K562 (cell line): ENCODE measurements at regions not wholly inside any gene's neighbourhood (a gene's known extent, or its start where the extent isn't known, plus 50 kb on each side); places are given as distances from the start of the nearest gene placed in this dataset.

ENCODE experiments used
- ATAC-seq: fragments of 200-7000 bp; cut with Tn5 transposase; 3 replicates; pipeline ENCODE4 v1.9.1; 2020; ENCODE audit warnings: moderate library complexity
- BruUV-seq: library from RNA; stranded (reverse); fragments of 400-500 nt; replicated peaks from 2 replicates; lab custom pipeline; 2021; lab: Mats Ljungman, UMichigan
- CTCF ChIA-PET: fragments of 300-600 bp; formaldehyde crosslinking; extraction: SDS; loops from one replicate; lab custom pipeline; 2021; ENCODE audit warnings: low intra/inter-chr PET ratio; lab: Yijun Ruan, JAX
- POLR2A ChIA-PET: fragments of 300-600, 350-650 bp; sonication (Branson Sonifier 250); formaldehyde crosslinking; extraction: SDS; loops from one replicate; lab custom pipeline; 2021; ENCODE audit warnings: antibody characterized with exemption, inconsistent platforms; lab: Yijun Ruan, JAX
- DNase-seq, 4 experiments: peaks; one replicate each; pipeline versions ENCODE4 v3.0.0 to v3.0.0-alpha.2; 2011 to 2018; ENCODE audit warnings: low spot score in 3 of 4, mixed read lengths in 3 of 4; ENCODE audit errors: extremely low read depth in 1 of 4
- FAIRE-seq: peaks from 2 replicates; lab custom pipeline; 2011; peaks lifted over from hg19 to GRCh38; lab: Jason Lieb, UNC
- H2AFZ ChIP-seq: 2 replicates; pipeline ENCODE4 v1.6.0; 2011; ENCODE audit warnings: low read depth, low read length, control low read depth, inconsistent platforms
- H3K27ac ChIP-seq: fragments of 200-600 bp; 3 replicates; pipeline ENCODE4 v1.8.0; 2011; ENCODE audit warnings: low read depth, mild to moderate bottlenecking, control low read depth, inconsistent platforms, low read length, moderate library complexity, mixed read lengths; ENCODE audit errors: extremely low read depth
- H3K27me3 ChIP-seq, 2 experiments: fragments of 300-600 bp in 1 of 2; 2 replicates in 1 of 2; 3 replicates in 1 of 2; pipeline versions ENCODE4 v1.6.0 to v1.8.0; 2011; ENCODE audit warnings: inconsistent platforms in 2 of 2, low read length in 2 of 2, mild to moderate bottlenecking in 1 of 2, mixed read lengths in 1 of 2, moderate library complexity in 1 of 2; ENCODE audit not compliant: control insufficient read depth in 2 of 2, insufficient read depth in 2 of 2
- H3K36me3 ChIP-seq: fragments of 300-600 bp; 3 replicates; pipeline ENCODE4 v1.8.0; 2011; ENCODE audit warnings: mild to moderate bottlenecking, low read length, inconsistent platforms; ENCODE audit not compliant: control insufficient read depth, insufficient read depth
- H3K4me1 ChIP-seq, 2 experiments: fragments of 200-600 bp in 1 of 2; replicated peaks in 1 of 2; 2 replicates in 1 of 2; 3 replicates in 1 of 2; pipeline versions ENCODE4 v1.5.1 to v1.8.0; 2011; ENCODE audit warnings: inconsistent platforms in 2 of 2, low read length in 2 of 2, mild to moderate bottlenecking in 1 of 2, mixed read lengths in 1 of 2, moderate library complexity in 1 of 2; ENCODE audit not compliant: control insufficient read depth in 2 of 2, insufficient read depth in 2 of 2
- H3K4me2 ChIP-seq: 2 replicates; pipeline ENCODE4 v1.6.1; 2011; ENCODE audit warnings: low read length, control low read depth, inconsistent platforms, mixed read lengths; ENCODE audit not compliant: insufficient read depth
- H3K4me3 ChIP-seq: fragments of 200-600 bp; sonication (generic), shearing (Covaris generic); 2 replicates; pipeline ENCODE4 v1.5.1; 2016; ENCODE audit warnings: control low read depth, inconsistent platforms
- H3K79me2 ChIP-seq: fragments of 200-600 bp; 3 replicates; pipeline ENCODE4 v1.8.0; 2011; ENCODE audit warnings: low read length, inconsistent platforms; ENCODE audit not compliant: control insufficient read depth, insufficient read depth
- H3K9ac ChIP-seq, 2 experiments: 2 replicates each; pipeline versions ENCODE4 v1.6.0 to v1.6.1; 2011; ENCODE audit warnings: low read depth in 2 of 2, low read length in 2 of 2, control low read depth in 1 of 2, inconsistent platforms in 1 of 2, mild to moderate bottlenecking in 1 of 2, mixed read lengths in 1 of 2; ENCODE audit not compliant: insufficient read depth in 1 of 2
- H3K9me1 ChIP-seq: one replicate; pipeline ENCODE4 v1.6.0; 2011; ENCODE audit warnings: inconsistent platforms, mild to moderate bottlenecking, low read length, moderate library complexity; ENCODE audit not compliant: control insufficient read depth, insufficient read depth
- H3K9me3 ChIP-seq: replicated peaks from 2 replicates; pipeline ENCODE4 v1.5.1; 2011; ENCODE audit warnings: low read depth, low read length, inconsistent platforms; ENCODE audit not compliant: control insufficient read depth, insufficient read depth
- H4K20me1 ChIP-seq: replicated peaks from 2 replicates; pipeline ENCODE4 v1.6.1; 2011; ENCODE audit warnings: low read length, inconsistent platforms, mixed read lengths; ENCODE audit not compliant: control insufficient read depth, insufficient read depth
- BRCA1 ChIP-seq, 2 experiments: fragments of 450-650 bp in 1 of 2; sonication (generic) in 1 of 2; formaldehyde crosslinking in 1 of 2; IDR thresholded peaks; 2 replicates each; pipeline versions ENCODE4 v1.5.0 to v1.6.1; 2017 to 2020; ENCODE audit warnings: mild to moderate bottlenecking in 1 of 2, missing genetic modification reagents in 1 of 2
- CCAR2 ChIP-seq: fragments of 200-400 bp; formaldehyde crosslinking; IDR thresholded peaks from 2 replicates; pipeline ENCODE4 v1.6.1; 2017; ENCODE audit warnings: mild to moderate bottlenecking, low read depth, low read length
- FOXJ3 ChIP-seq: sonication (generic); formaldehyde crosslinking; IDR thresholded peaks from 2 replicates; pipeline ENCODE4 v1.4.0; 2020; ENCODE audit warnings: mild to moderate bottlenecking, missing genetic modification reagents
- FOXP1 ChIP-seq: sonication (generic); formaldehyde crosslinking; IDR thresholded peaks from 2 replicates; pipeline ENCODE4 v1.8.0; 2022; ENCODE audit warnings: mild to moderate bottlenecking, missing genetic modification reagents
- GTF2F1 ChIP-seq: IDR thresholded peaks from 2 replicates; pipeline ENCODE4 v1.6.1; 2011; ENCODE audit warnings: low read depth, low read length, improper control_type of control experiment
- HEY1 ChIP-seq: fragments of 250-450 bp; sonication (Bioruptor Pico); IDR thresholded peaks from 2 replicates; pipeline ENCODE4 v1.5.0; 2020; ENCODE audit warnings: mild to moderate bottlenecking, moderate library complexity, borderline replicate concordance
- KHSRP ChIP-seq: fragments of 450-650 bp; IDR thresholded peaks from 2 replicates; pipeline ENCODE4 v1.6.1; 2017
- MXI1 ChIP-seq: IDR thresholded peaks from 2 replicates; pipeline ENCODE4 v1.6.1; 2011; ENCODE audit warnings: low read depth, mild to moderate bottlenecking, improper control_type of control experiment, low read length
- PHF20 ChIP-seq: fragments of 450-650 bp; IDR thresholded peaks from 2 replicates; pipeline ENCODE4 v1.6.1; 2018; ENCODE audit not compliant: partially characterized antibody
- SRSF9 ChIP-seq: fragments of 200-400 bp; formaldehyde crosslinking; IDR thresholded peaks from 2 replicates; pipeline ENCODE4 v1.6.1; 2017; ENCODE audit warnings: low read depth, low read length, borderline replicate concordance
- TAF15 ChIP-seq: fragments of 200-400 bp; formaldehyde crosslinking; IDR thresholded peaks from 2 replicates; pipeline ENCODE4 v1.6.1; 2017; ENCODE audit warnings: mild to moderate bottlenecking, low read depth, low read length, moderate library complexity
- TAL1 ChIP-seq: fragments of 450-650 bp; IDR thresholded peaks from 2 replicates; pipeline ENCODE4 v1.6.1; 2016; ENCODE audit warnings: mild to moderate bottlenecking
- TOE1 ChIP-seq, 2 experiments: fragments of 450-650 bp in 1 of 2; sonication (generic) in 1 of 2; formaldehyde crosslinking in 1 of 2; IDR thresholded peaks; 2 replicates each; pipeline versions ENCODE4 v1.7.1 to v1.8.0; 2016 to 2022; ENCODE audit warnings: borderline replicate concordance in 2 of 2, mild to moderate bottlenecking in 2 of 2, antibody characterized with exemption in 1 of 2, inconsistent platforms in 1 of 2, low read depth in 1 of 2, missing genetic modification reagents in 1 of 2, moderate library complexity in 1 of 2
- ZBTB8A ChIP-seq: fragments of 450-650 bp; IDR thresholded peaks from 2 replicates; pipeline ENCODE4 v1.6.1; 2018; ENCODE audit warnings: mild to moderate bottlenecking, moderate library complexity; ENCODE audit not compliant: partially characterized antibody
- ZNF12 ChIP-seq: sonication (generic); formaldehyde crosslinking; IDR thresholded peaks from 2 replicates; pipeline ENCODE4 v1.4.0; 2020; ENCODE audit warnings: mild to moderate bottlenecking, missing genetic modification reagents
- ZNF76 ChIP-seq: fragments of 250-450 bp; sonication (Bioruptor Pico); IDR thresholded peaks from 2 replicates; pipeline ENCODE4 v1.4.0; 2020; ENCODE audit warnings: mild to moderate bottlenecking, moderate library complexity, borderline replicate concordance
- WGBS: fragments of 100-300 bp; shearing (Covaris generic); methylation state at CpG from one replicate; pipeline ENCODE4 v1.1.6; 2016; ENCODE audit warnings: low coverage, mixed read lengths; ENCODE audit not compliant: insufficient coverage; ENCODE audit errors: missing lambda C conversion rate; 5-methylcytosine and 5-hydroxymethylcytosine counted together
- in situ Hi-C: fragments of 300-500 bp; cut with MboI; formaldehyde crosslinking; loops from 4 replicates; pipeline ENCODE4 v1.15.0; 2018; ENCODE audit warnings: inconsistent platforms, mixed read lengths
- intact Hi-C: fragments of 100-400 bp; cut with micrococcal nuclease; formaldehyde crosslinking; loops from 2 replicates; pipeline ENCODE4 v1.14.2; 2022
- TF ChIP-seq, protein P1 (sequence below): fragments of 450-650 bp; IDR thresholded peaks from 2 replicates; pipeline ENCODE4 v1.6.1; 2018; ENCODE audit warnings: mild to moderate bottlenecking, low read depth; ENCODE audit not compliant: partially characterized antibody
- TF ChIP-seq, protein P2 (sequence below): fragments of 450-650 bp; IDR thresholded peaks from 2 replicates; pipeline ENCODE4 v1.7.1; 2018; ENCODE audit warnings: mild to moderate bottlenecking, low read depth; ENCODE audit not compliant: partially characterized antibody

DNA sequence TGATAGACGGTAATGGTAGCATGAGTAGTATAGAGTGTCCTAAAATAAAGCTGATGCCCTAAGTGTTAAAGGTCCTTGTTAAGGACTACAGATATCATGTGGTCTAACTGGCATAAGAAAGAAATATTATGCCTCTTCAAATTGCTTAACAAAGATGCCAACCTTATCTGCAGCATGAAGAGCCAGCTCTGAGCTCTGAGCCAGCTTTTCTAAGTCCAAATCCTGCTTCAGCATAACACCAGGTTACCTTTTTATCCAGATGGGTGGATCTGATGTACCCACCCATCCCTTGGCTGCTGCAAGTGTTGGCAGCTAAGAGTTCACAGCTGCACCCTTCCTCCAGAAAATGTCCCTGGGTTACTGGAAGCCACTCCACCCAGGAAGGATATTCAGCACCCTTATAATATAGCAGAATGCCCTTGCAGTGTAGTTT lies 83.8 kb downstream of the TENT5A start:
- intact Hi-C loops (no loop called here), in situ Hi-C loops (no loop called here)
- H3K4me3 ChIP-seq: no peak overlapping the region
- BruUV-seq: no TSS peak
- DNase-seq: no peak
- no peak for FAIRE-seq
- ATAC-seq: no peak
- H4K20me1 ChIP-seq: no peaks in the 10 kb centered on the region
- H3K4me2 ChIP-seq: no peak overlapping the region
- no peak for TF ChIP-seq CCAR2
- no peak for TF ChIP-seq HEY1 (CRISPR knock-in tag)
- TF ChIP-seq FOXJ3 (CRISPR knock-in tag): no peak
- no peak for TF ChIP-seq FOXP1 (CRISPR knock-in tag)
- TF ChIP-seq, protein P1, sequence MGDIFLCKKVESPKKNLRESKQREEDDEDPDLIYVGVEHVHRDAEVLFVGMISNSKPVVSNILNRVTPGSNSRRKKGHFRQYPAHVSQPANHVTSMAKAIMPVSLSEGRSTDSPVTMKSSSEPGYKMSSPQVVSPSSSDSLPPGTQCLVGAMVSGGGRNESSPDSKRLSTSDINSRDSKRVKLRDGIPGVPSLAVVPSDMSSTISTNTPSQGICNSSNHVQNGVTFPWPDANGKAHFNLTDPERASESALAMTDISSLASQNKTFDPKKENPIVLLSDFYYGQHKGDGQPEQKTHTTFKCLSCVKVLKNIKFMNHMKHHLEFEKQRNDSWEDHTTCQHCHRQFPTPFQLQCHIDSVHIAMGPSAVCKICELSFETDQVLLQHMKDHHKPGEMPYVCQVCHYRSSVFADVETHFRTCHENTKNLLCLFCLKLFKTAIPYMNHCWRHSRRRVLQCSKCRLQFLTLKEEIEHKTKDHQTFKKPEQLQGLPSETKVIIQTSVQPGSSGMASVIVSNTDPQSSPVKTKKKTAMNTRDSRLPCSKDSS: no peak
- TF ChIP-seq ZNF12 (CRISPR knock-in tag): no peak
- no peak for TF ChIP-seq MXI1
- no peak for TF ChIP-seq BRCA1 (IDR thresholded peaks at IDR 0.05)
- no peak for TF ChIP-seq BRCA1 (CRISPR knock-in tag; IDR thresholded peaks at IDR 0.05)
- TF ChIP-seq, protein P2, sequence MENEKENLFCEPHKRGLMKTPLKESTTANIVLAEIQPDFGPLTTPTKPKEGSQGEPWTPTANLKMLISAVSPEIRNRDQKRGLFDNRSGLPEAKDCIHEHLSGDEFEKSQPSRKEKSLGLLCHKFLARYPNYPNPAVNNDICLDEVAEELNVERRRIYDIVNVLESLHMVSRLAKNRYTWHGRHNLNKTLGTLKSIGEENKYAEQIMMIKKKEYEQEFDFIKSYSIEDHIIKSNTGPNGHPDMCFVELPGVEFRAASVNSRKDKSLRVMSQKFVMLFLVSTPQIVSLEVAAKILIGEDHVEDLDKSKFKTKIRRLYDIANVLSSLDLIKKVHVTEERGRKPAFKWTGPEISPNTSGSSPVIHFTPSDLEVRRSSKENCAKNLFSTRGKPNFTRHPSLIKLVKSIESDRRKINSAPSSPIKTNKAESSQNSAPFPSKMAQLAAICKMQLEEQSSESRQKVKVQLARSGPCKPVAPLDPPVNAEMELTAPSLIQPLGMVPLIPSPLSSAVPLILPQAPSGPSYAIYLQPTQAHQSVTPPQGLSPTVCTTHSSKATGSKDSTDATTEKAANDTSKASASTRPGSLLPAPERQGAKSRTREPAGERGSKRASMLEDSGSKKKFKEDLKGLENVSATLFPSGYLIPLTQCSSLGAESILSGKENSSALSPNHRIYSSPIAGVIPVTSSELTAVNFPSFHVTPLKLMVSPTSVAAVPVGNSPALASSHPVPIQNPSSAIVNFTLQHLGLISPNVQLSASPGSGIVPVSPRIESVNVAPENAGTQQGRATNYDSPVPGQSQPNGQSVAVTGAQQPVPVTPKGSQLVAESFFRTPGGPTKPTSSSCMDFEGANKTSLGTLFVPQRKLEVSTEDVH: no peak
- TF ChIP-seq KHSRP: no peak
- TF ChIP-seq SRSF9: no peak
- no peak for TF ChIP-seq PHF20
- no peak for TF ChIP-seq ZNF76
- no peak for TF ChIP-seq TAL1
- no peak for TF ChIP-seq TAF15
- no peak for TF ChIP-seq GTF2F1
- no peak for TF ChIP-seq ZBTB8A
- TF ChIP-seq TOE1 (IDR thresholded peaks at IDR 0.05; ENCODE audit: borderline replicate concordance): no peak
- TF ChIP-seq TOE1 (CRISPR knock-in tag; IDR thresholded peaks at IDR 0.05; ENCODE audit: borderline replicate concordance, low read depth): no peak
- no peak overlapping the region for H2AFZ ChIP-seq
- H3K27ac ChIP-seq: no peak overlapping the region
- H3K9ac ChIP-seq: no peak overlapping the region
- H3K27me3 ChIP-seq: no peaks in the 10 kb centered on the region
- no peaks in the 10 kb centered on the region for H3K4me1 ChIP-seq
- CTCF ChIA-PET: no interaction called here
- POLR2A ChIA-PET: no interaction called here
- H3K9me1 ChIP-seq: no peaks in the 10 kb centered on the region
- 0% methylated on average over 1 of the region's 1 CpG for WGBS
- H3K79me2 ChIP-seq: no peaks in the 10 kb centered on the region
- H3K9me3 ChIP-seq: no peaks in the 10 kb centered on the region
- no peaks in the 10 kb centered on the region for H3K36me3 ChIP-seq
